Upper lobe of left lung (tissue), 6 donors: ENCODE measurements at regions not wholly inside any gene's neighbourhood (a gene's known extent, or its start where the extent isn't known, plus 50 kb on each side); places are given as distances from the start of the nearest gene placed in this dataset.
A peak's percentile ranks its signal among the peaks of the same experiment; 100 is the strongest.

ENCODE experiments used
- ATAC-seq, 2 donors: fragments of 200-7000 bp; cut with Tn5 transposase; one replicate each; pipeline ENCODE4 v1.9.1; 2022; ENCODE audit warnings: mild to moderate bottlenecking in 2 of 2, moderate library complexity in 2 of 2; ENCODE audit not compliant: low FRiP score in 2 of 2
- DNase-seq, 2 donors: peaks; one replicate each; pipeline ENCODE4 v3.0.0-alpha.2; 2019 to 2020
- H3K27ac ChIP-seq, 4 donors: fragments of 200-600 bp; sonication (generic); one replicate each; pipeline ENCODE4 v1.5.1; 2016 to 2019
- H3K27me3 ChIP-seq, 4 donors: fragments of 200-600 bp; sonication (generic); one replicate each; pipeline ENCODE4 v1.5.1; 2017 to 2019
- H3K36me3 ChIP-seq, 4 donors: fragments of 200-600 bp; sonication (generic); one replicate each; pipeline ENCODE4 v1.5.1; 2016 to 2019
- H3K4me1 ChIP-seq, 4 donors: fragments of 200-600 bp; sonication (generic); one replicate each; pipeline ENCODE4 v1.5.1; 2018 to 2019
- H3K4me3 ChIP-seq, 4 donors: fragments of 200-600 bp; sonication (generic); one replicate each; pipeline ENCODE4 v1.5.1; 2017 to 2019; ENCODE audit warnings: mild to moderate bottlenecking in 2 of 4, moderate library complexity in 1 of 4
- H3K9me3 ChIP-seq, 4 donors: fragments of 200-600 bp; sonication (generic); one replicate each; pipeline ENCODE4 v1.5.1; 2018 to 2019
- CTCF ChIP-seq, 6 experiments: fragments of 450-650 bp in 4 of 6; fragments of 200-600 bp in 2 of 6; sonication (generic) in 2 of 6; IDR thresholded peaks; one replicate each; pipeline ENCODE4 v1.5.1; 2016 to 2019; ENCODE audit warnings: antibody characterized with exemption in 6 of 6
- EP300 ChIP-seq, 4 donors: sonication (generic); formaldehyde crosslinking; IDR thresholded peaks; one replicate each; pipeline ENCODE4 v1.5.1; 2017; ENCODE audit warnings: antibody characterized with exemption in 4 of 4, control low read depth in 2 of 4
- POLR2A ChIP-seq, 4 donors: fragments of 450-650 bp; IDR thresholded peaks; one replicate each; pipeline ENCODE4 v1.5.1; 2016 to 2017; ENCODE audit warnings: antibody characterized with exemption in 4 of 4, mild to moderate bottlenecking in 2 of 4
- POLR2AphosphoS5 ChIP-seq, 2 donors: sonication (generic); formaldehyde crosslinking; IDR thresholded peaks; one replicate each; pipeline ENCODE4 v1.5.1; 2017; ENCODE audit warnings: antibody characterized with exemption in 2 of 2
- WGBS, 2 donors: methylation state at CpG; one replicate each; pipeline ENCODE4 v1.1.5; 2017 to 2018; 5-methylcytosine and 5-hydroxymethylcytosine counted together
- small RNA-seq, 4 donors: library from RNA; depleted of rRNA; stranded (forward); fragments of <200 nt; gene quantifications; one replicate each; pipeline ENCODE3, GENCODE V24; 2016
- donor health status: DM: no; HTN: no; CAD: no; lungs with moderate emphysema.
- donor health status: DM: no; HTN: yes; CAD: no; lungs with severe emphysema.

- TF ChIP-seq POLR2A (IDR thresholded peaks at IDR 0.05) (no peak), CTCF (IDR thresholded peaks at IDR 0.05) (no peak), EP300 (IDR thresholded peaks at IDR 0.05) (no peak), POLR2AphosphoS5 (IDR thresholded peaks at IDR 0.05) (no peak)
- H3K9me3 ChIP-seq = no peaks in the 10 kb centered on the region
Observed at GRCh38 chr11:130817330-130817944, 98.8 kb downstream of the SNX19 start.

DNA sequence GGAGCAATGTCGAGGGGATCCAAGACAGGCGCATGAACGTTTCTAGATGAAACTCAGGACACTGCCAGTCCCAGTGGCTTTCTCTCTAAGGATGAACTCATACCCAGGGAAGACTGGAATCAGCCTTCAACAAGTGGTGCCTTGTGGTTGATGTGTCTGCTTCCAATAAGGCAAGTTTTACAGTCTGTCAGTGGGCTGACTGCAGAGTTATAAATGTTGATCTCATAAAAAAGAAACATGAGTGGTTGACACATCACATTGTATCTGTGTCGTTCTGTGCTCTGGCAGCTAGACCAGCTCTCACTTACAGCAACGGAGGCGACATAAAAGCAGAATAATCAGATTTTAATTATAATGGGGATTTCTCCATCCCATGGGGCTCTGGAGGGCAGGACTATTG lies 96.7 kb downstream of the SNX19 start:
- H3K4me1 ChIP-seq = no peaks in the 10 kb centered on the region

More at GRCh38 chr11:130817330-130817944, 98.8 kb downstream of the SNX19 start:
- Histone ChIP-seq H3K27me3 (no peaks in the 10 kb centered on the region), H3K27ac (no peak overlapping the region), H3K36me3 (no peaks in the 10 kb centered on the region), H3K4me1 (no peaks in the 10 kb centered on the region), H3K4me3 (no peak overlapping the region)
- no peak for DNase-seq
- ATAC-seq = peak in 1 of 2 donors; percentile 84

More for the DNA sequence above, 96.7 kb downstream of the SNX19 start:
- H3K27me3 ChIP-seq = no peaks in the 10 kb centered on the region
- no peaks in the 10 kb centered on the region for H3K36me3 ChIP-seq
- WGBS, 2 donors = 73 to 78% methylated on average over 6 of the region's 6 CpGs
- TF ChIP-seq EP300 (IDR thresholded peaks at IDR 0.05) (no peak), CTCF (IDR thresholded peaks at IDR 0.05) (no peak), POLR2AphosphoS5 (IDR thresholded peaks at IDR 0.05) (no peak), POLR2A (IDR thresholded peaks at IDR 0.05) (no peak)
- no peak overlapping the region for H3K27ac ChIP-seq
- no peak for DNase-seq
- ATAC-seq = no peak
- H3K4me3 ChIP-seq = no peak overlapping the region
- H3K9me3 ChIP-seq = no peaks in the 10 kb centered on the region

Small RNA genes in the stretch of these regions (small RNA-seq; reads per million reads assigned to genes)
- gene AP004371.1 = 0 reads per million in 4 donors
- gene MIR8052 = 0 reads per million in 4 donors
